NB4 (cell line): ENCODE measurements at regions not wholly inside any gene's neighbourhood (a gene's known extent, or its start where the extent isn't known, plus 50 kb on each side); places are given as distances from the start of the nearest gene placed in this dataset.

Source experiments
- DNase-seq: peaks from one replicate; pipeline ENCODE4 v3.0.0; 2010; ENCODE audit warnings: low read depth
- H3K4me3 ChIP-seq: one replicate; pipeline ENCODE4 v1.5.1; 2011; ENCODE audit warnings: mild to moderate bottlenecking, low read depth, low read length, moderate library complexity
- CTCF ChIP-seq: IDR thresholded peaks from one replicate; pipeline ENCODE4 v1.5.1; 2012; ENCODE audit warnings: low read depth, low read length
- MAX ChIP-seq: IDR thresholded peaks from 2 replicates; pipeline ENCODE4 v1.6.1; 2011; ENCODE audit warnings: low read depth, low read length
- MYC ChIP-seq: IDR thresholded peaks from 2 replicates; pipeline ENCODE4 v1.6.1; 2011; ENCODE audit warnings: low read depth, low read length
- POLR2A ChIP-seq: IDR thresholded peaks from 2 replicates; pipeline ENCODE4 v1.6.1; 2011; ENCODE audit warnings: mild to moderate bottlenecking; ENCODE audit not compliant: insufficient read length; ENCODE audit errors: extremely low read depth

GRCh38 chr17:27977751-27978688, 64.5 kb upstream of the NLK start:
- DNase-seq = no peak
- no peak overlapping the region for H3K4me3 ChIP-seq
- no peak for TF ChIP-seq MYC
- TF ChIP-seq MAX = no peak
- TF ChIP-seq POLR2A = no peak
- TF ChIP-seq CTCF = no peak

GRCh38 chr17:27978689-27979175, 63.7 kb upstream of the NLK start:
- H3K4me3 ChIP-seq = no peak overlapping the region
- no peak for TF ChIP-seq POLR2A
- TF ChIP-seq MAX = no peak
- no peak for TF ChIP-seq MYC
- TF ChIP-seq CTCF = no peak
- no peak for DNase-seq

GRCh38 chr17:27980043-27980442, 62.4 kb upstream of the NLK start:
- TF ChIP-seq POLR2A (no peak), MYC (no peak)
- no peak overlapping the region for H3K4me3 ChIP-seq
- no peak for DNase-seq

- TF ChIP-seq CTCF (no peak), MAX (no peak), POLR2A (no peak), MYC (no peak)
- no peak overlapping the region for H3K4me3 ChIP-seq
- DNase-seq = no peak
Measured at GRCh38 chr17:27981978-27982377, 60.5 kb upstream of the NLK start.

GRCh38 chr17:27982688-27983087, 59.8 kb upstream of the NLK start:
- TF ChIP-seq CTCF = no peak
- TF ChIP-seq POLR2A = no peak
- TF ChIP-seq MAX = no peak
- TF ChIP-seq MYC = no peak
- DNase-seq = no peak
- no peak overlapping the region for H3K4me3 ChIP-seq

GRCh38 chr17:27983853-27984252, 58.6 kb upstream of the NLK start:
- no peak for DNase-seq
- H3K4me3 ChIP-seq = no peak overlapping the region
- TF ChIP-seq CTCF (no peak), POLR2A (no peak), MYC (no peak), MAX (no peak)
